GM12878 (cell line): ENCODE measurements at regions not wholly inside any gene's neighbourhood (a gene's known extent, or its start where the extent isn't known, plus 50 kb on each side); places are given as distances from the start of the nearest gene placed in this dataset.
"Not testable (repeated sequence)": the region's sequence is repeated elsewhere in the genome, so short reads cannot be mapped to it uniquely, and the experiment has no call there.

ENCODE experiments used
- ATAC-seq: fragments of 200-7000 bp; cut with Tn5 transposase; 3 replicates; pipeline ENCODE4 v1.9.1; 2020; ENCODE audit warnings: mild to moderate bottlenecking, moderate library complexity
- BruUV-seq: library from RNA; stranded (reverse); fragments of 400-500 nt; replicated peaks from 2 replicates; lab custom pipeline; 2021; lab: Mats Ljungman, UMichigan
- CTCF ChIA-PET: fragments of 300-600 bp; sonication (Branson Sonifier 250); formaldehyde crosslinking; extraction: SDS; loops from one replicate; lab custom pipeline; 2021; ENCODE audit warnings: inconsistent platforms; lab: Yijun Ruan, JAX
- POLR2A ChIA-PET: fragments of 350-600 bp; formaldehyde crosslinking; extraction: SDS; loops from one replicate; lab custom pipeline; 2021; ENCODE audit warnings: inconsistent platforms; lab: Charles Lee
- RAD21 ChIA-PET: fragments of 300-600 bp; sonication (Branson Sonifier 250); formaldehyde crosslinking; loops from one replicate; lab custom pipeline; 2023; ENCODE audit warnings: antibody characterized with exemption; ENCODE audit not compliant: unreplicated experiment; lab: Charles Lee
- SMC1A ChIA-PET: fragments of 300-600 bp; sonication (Branson Sonifier 250); formaldehyde crosslinking; loops from one replicate; lab custom pipeline; 2023; ENCODE audit not compliant: unreplicated experiment, uncharacterized antibody; lab: Charles Lee
- DNase-seq: peaks from one replicate; pipeline ENCODE4 v3.0.0-alpha.2; 2011; ENCODE audit warnings: low read depth, low spot score
- FAIRE-seq: peaks from 3 replicates; lab custom pipeline; 2011; peaks lifted over from hg19 to GRCh38; lab: Jason Lieb, UNC
- H2AFZ ChIP-seq: 2 replicates; pipeline ENCODE4 v1.6.0; 2011; ENCODE audit warnings: low read depth, low read length, control low read depth; ENCODE audit not compliant: control insufficient read depth
- H3K27ac ChIP-seq: 2 replicates; pipeline ENCODE4 v1.5.1; 2011; ENCODE audit warnings: control low read depth; ENCODE audit not compliant: control insufficient read depth, insufficient read depth
- H3K27me3 ChIP-seq, 2 experiments: replicated peaks in 1 of 2; 2 replicates each; pipeline versions ENCODE4 v1.6.0 to v1.6.1; 2011; ENCODE audit warnings: low read length in 1 of 2; ENCODE audit not compliant: control insufficient read depth in 2 of 2, insufficient read depth in 2 of 2
- H3K36me3 ChIP-seq, 2 experiments: 2 replicates each; pipeline ENCODE4 v1.5.1; 2011; ENCODE audit warnings: low read length in 1 of 2; ENCODE audit not compliant: control insufficient read depth in 2 of 2, insufficient read depth in 2 of 2
- H3K4me1 ChIP-seq: 2 replicates; pipeline ENCODE4 v1.6.1; 2011; ENCODE audit warnings: mild to moderate bottlenecking, low read length, moderate library complexity, mixed read lengths; ENCODE audit not compliant: control insufficient read depth, insufficient read depth
- H3K4me2 ChIP-seq: 2 replicates; pipeline ENCODE4 v1.6.0; 2011; ENCODE audit warnings: control low read depth; ENCODE audit not compliant: control insufficient read depth, insufficient read depth
- H3K4me3 ChIP-seq: fragments of 200-600 bp; sonication (generic); 2 replicates; pipeline ENCODE4 v1.5.1; 2016
- H3K79me2 ChIP-seq: 2 replicates; pipeline ENCODE4 v1.6.0; 2011; ENCODE audit warnings: low read length; ENCODE audit not compliant: control insufficient read depth, insufficient read depth
- H3K9ac ChIP-seq: 2 replicates; pipeline ENCODE4 v1.8.0; 2011; ENCODE audit warnings: low read length, control low read depth, mixed read lengths; ENCODE audit not compliant: control insufficient read depth, insufficient read depth
- H3K9me3 ChIP-seq: replicated peaks from 3 replicates; pipeline ENCODE4 v1.5.1; 2011; ENCODE audit warnings: mild to moderate bottlenecking, low read length; ENCODE audit not compliant: control insufficient read depth, insufficient read depth
- H4K20me1 ChIP-seq: 2 replicates; pipeline ENCODE4 v1.6.0; 2011; ENCODE audit not compliant: control insufficient read depth, insufficient read depth
- PKNOX1 ChIP-seq: fragments of 450-650 bp; IDR thresholded peaks from 2 replicates; pipeline ENCODE4 v1.6.1; 2016; ENCODE audit warnings: mild to moderate bottlenecking
- TARDBP ChIP-seq: IDR thresholded peaks from 2 replicates; pipeline ENCODE4 v1.6.1; 2016; ENCODE audit warnings: borderline replicate concordance
- WGBS: methylation state at CpG from one replicate; pipeline ENCODE4 v1.1.6; 2016; ENCODE audit warnings: low lambda C conversion rate; ENCODE audit not compliant: insufficient replicate concordance, insufficient coverage; ENCODE audit errors: missing lambda C conversion rate; 5-methylcytosine and 5-hydroxymethylcytosine counted together
- in situ Hi-C: fragments of 300-500 bp; cut with MboI; formaldehyde crosslinking; loops from 9 replicates; pipeline ENCODE4 v1.14.3; 2018; ENCODE audit warnings: mixed read lengths
- intact Hi-C: fragments of 100-400 bp; cut with micrococcal nuclease; formaldehyde crosslinking; loops from one replicate; pipeline ENCODE4 v1.14.2; 2022; ENCODE audit not compliant: unreplicated experiment

GRCh38 chr13:54733639-54734038 is 1705.0 kb downstream of the OLFM4 start:
- Histone ChIP-seq H3K9ac (no peak overlapping the region), H3K27me3 (no peaks in the 10 kb centered on the region), H3K4me3 (no peak overlapping the region), H3K4me2 (no peak overlapping the region), H3K36me3 (no peaks in the 10 kb centered on the region), H2AFZ (no peak overlapping the region), H3K9me3 (no peaks in the 10 kb centered on the region), H3K4me1 (no peaks in the 10 kb centered on the region), H3K27ac (no peak overlapping the region), H4K20me1 (no peaks in the 10 kb centered on the region), H3K79me2 (no peaks in the 10 kb centered on the region)
- DNase-seq (no peak), FAIRE-seq (no peak), ATAC-seq (no peak)
- BruUV-seq: no TSS peak
- in situ Hi-C loops: no loop called here
- TF ChIP-seq PKNOX1 (no peak), TARDBP (no peak)
- intact Hi-C loops: no loop called here
- WGBS: 24% methylated on average over 5 of the region's 5 CpGs
- CTCF ChIA-PET: interaction anchor here (1.1 kb wide), 1 partner anchor 44 kb away, joined by 3 read pairs; no protein-coding TSS in a partner anchor
- RAD21 ChIA-PET: no interaction called here
- SMC1A ChIA-PET: no interaction called here
- POLR2A ChIA-PET: no interaction called here

- POLR2A ChIA-PET, H3K4me1 ChIP-seq, FAIRE-seq, CTCF ChIA-PET, RAD21 ChIA-PET, BruUV-seq, H3K27me3 ChIP-seq, H3K27ac ChIP-seq, in situ Hi-C loops, H3K79me2 ChIP-seq, intact Hi-C loops, H2AFZ ChIP-seq, H3K9me3 ChIP-seq, H3K4me2 ChIP-seq, H3K36me3 ChIP-seq, DNase-seq, H3K4me3 ChIP-seq, ATAC-seq, H3K9ac ChIP-seq, SMC1A ChIA-PET, H4K20me1 ChIP-seq: not testable (repeated sequence)
- WGBS: 28% methylated on average over 16 of the region's 21 CpGs
Measured at GRCh38 chr13:54737211-54737610, 1708.6 kb downstream of the OLFM4 start.
